ENCODE measurements at regions not wholly inside any gene's neighbourhood (a gene's known extent, or its start where the extent isn't known, plus 50 kb on each side); places are given as distances from the start of the nearest gene placed in this dataset.
"Not testable (repeated sequence)": the region's sequence is repeated elsewhere in the genome, so short reads cannot be mapped to it uniquely, and the experiment has no call there.

DNA sequence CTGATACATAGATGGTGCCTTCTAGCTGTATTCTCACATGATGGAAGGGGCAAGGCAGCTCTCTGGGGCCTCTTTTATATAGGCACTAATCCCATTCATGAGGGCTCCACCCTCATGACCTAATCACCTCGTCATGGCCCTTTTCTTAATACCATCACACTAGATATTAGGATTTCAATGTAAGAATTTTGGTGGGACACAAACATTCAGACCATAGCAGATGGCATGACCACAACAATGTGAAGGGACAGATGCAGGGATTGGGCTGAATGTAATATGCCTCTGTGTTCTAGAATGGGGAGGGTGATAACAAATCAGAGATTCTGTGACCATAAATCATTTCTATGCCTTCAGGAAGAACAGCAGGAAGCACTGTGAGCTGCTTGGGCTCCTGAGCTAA is 145.8 kb downstream of the LCA5 start:
- peak in 1 of 2 experiments; percentile 4 for DNase-seq

DNA sequence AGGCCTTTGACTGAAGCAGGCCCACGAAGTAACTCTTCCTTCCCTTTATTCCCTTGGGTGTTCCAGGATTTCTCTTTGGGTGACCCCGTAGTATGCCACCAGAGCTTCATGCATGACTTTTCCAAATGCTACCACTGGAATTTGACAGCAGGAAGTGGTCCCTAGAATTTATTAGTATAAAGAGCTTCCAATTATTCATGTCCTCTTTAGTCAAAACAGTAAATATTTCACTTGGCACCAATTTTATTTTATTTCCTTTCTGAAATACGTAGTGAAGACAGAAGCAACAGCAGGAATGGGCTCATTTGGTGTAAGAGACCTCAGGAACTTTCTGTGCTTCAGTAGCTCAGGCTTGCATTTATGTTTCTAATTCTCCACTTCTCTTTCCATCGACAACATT is 151.3 kb downstream of the LCA5 start:
- DNase-seq, result no peak

DNA sequence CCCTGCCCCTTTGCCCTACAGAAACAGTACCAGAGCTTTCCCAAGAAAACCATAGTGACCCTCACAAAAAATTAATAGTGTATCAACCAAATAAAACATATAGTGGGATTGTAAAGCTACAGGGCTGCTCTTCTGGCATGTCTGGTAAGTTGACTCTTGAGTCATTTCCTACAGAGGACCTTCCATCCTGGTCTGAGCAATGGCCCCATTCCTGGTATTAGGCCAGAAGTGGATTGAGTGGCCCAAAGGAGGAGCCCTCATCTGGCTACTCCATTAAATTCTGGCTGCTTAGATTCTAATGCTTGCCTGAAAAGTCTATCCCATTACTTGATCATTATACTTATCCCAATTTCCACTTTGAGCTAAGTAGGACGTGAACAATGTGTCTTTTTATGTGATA is 150.9 kb upstream of the HMGN3 start:
- DNase-seq, result peak in 1 of 2 experiments; percentile 10

DNA sequence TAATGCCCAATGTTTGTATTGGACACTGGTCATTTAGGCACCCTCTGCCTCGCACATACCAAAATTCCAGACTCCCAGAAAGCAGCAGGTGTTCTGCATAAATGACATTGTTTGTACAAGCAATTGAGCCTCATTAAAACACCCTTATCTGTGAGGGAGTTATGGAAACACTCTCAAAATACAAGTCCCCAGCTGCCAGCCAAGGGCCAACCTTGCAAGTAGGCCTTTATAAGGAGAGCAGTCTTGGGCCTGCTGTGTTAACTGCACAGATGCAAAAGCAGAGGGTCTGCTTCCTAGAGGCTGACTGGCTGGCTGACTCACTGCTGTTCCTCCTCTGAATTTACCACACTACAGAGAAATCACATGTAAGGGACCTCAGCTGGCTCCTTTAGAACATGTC is 150.4 kb upstream of the HMGN3 start:
- DNase-seq, result peak; percentile 95 to 99

DNA sequence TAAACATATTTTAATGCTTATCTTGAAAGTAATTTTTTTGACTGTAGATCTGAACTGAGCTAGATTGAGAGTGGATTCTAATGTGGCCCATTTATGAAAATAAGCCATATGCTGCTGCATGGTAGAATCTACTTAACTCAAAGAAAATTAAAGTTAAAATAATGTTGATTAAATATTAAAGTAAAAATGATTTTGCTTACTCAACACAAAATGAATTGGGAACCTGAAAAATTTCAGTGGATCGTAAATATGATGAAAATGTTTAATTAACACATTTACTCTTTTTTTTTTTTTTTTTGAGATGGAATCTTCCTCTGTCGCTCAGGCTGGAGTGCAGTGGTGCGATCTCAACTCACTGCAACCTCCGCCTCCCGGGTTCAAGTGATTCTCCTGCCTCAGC is 144.5 kb upstream of the HMGN3 start:
- DNase-seq, result no peak

- DNase-seq, result no peak
Measured at GRCh38 chr6:79377888-79378348, 143.4 kb upstream of the HMGN3 start.

- no peak for DNase-seq
Measured at GRCh38 chr6:79377047-79377446, 142.6 kb upstream of the HMGN3 start.

GRCh38 chr6:79375635-79376337 is 141.3 kb upstream of the HMGN3 start:
- DNase-seq, result no peak

- no peak for DNase-seq
Measured at GRCh38 chr6:79374308-79374707, 139.8 kb upstream of the HMGN3 start.

DNA sequence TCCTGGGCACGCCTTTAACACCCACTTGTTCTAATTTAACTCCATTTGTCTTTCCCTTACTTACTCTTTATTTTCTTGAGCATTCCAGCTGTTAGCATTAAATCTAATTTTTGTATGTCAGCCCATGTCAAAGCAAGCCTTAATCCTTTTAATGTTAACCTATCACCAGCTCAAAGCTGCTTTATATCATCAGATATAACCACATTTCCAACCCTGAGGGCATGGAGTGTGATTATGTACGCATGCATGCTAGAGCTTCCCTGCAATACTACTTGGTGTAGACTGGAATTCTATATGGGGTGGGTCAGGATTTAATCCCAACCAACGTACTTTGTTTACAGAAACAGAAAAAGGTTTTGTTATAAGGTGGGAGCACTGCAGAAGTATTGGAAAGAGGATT is 139.4 kb upstream of the HMGN3 start:
- peak in 1 of 2 experiments; percentile 33 for DNase-seq

- no peak for DNase-seq
Measured at GRCh38 chr6:79373246-79373645, 138.8 kb upstream of the HMGN3 start.

DNA sequence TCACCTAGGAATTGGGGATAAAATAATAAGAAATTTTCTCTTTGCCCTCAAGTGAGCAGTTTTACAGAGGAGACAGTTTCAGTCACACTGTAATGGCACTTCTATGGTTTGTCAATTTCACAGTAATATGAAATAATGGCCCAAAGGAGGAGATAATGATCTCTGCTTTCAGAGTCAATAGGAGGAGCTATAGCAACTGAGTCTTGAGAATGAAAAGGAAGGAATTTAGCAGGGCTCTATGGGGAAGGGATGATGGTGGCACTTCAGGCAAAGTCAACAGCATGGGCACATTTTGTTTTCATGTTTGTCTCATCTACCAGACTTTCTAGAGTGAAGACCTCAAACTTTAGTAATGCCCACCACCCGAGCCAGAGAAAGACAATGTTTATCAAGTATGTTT is 138.3 kb upstream of the HMGN3 start:
- no peak for DNase-seq

- no peak for DNase-seq
Measured at GRCh38 chr6:79369026-79369425, 134.5 kb upstream of the HMGN3 start.

DNA sequence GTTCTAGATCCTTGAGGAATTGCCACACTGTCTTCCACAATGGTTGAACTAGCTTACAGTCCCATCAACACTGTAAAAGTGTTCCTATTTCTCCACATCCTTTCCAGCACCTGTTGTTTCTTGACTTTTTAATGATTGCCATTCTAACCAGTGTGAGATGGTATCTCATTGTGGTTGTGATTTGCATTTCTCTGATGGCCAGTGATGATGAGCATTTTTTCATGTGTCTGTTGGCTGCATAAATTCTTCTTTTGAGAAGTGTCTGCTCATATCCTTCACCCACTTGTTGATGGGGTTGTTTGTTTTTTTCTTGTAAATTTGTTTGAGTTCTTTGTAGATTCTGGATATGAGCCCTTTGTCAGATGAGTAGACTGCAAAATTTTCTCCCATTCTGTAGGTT is 129.0 kb upstream of the HMGN3 start:
- DNase-seq, result not testable (repeated sequence)

- not testable (repeated sequence) for DNase-seq
Measured at GRCh38 chr6:79361074-79361473, 126.6 kb upstream of the HMGN3 start.

DNA sequence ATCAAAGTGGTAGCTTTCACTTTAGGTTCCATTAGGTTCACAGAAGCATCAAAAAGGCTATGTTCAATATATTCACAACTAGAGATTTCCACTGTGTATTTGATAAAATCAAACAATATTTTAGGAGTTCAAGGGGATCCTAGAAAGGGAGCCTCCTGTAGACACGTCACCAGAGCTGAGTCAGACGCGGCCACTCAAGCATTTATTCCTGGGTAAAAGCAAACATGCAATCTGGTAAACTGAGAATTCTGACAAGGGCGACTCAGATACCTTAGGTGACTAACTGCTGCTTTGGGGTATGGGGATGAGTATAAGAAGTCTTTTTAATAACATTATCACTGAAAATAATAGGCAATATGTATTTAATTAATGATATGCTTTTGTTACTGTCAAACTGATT is 118.7 kb upstream of the HMGN3 start:
- DNase-seq, result no peak

GRCh38 chr6:79338493-79338892 is 104.0 kb upstream of the HMGN3 start:
- no peak for DNase-seq

DNA sequence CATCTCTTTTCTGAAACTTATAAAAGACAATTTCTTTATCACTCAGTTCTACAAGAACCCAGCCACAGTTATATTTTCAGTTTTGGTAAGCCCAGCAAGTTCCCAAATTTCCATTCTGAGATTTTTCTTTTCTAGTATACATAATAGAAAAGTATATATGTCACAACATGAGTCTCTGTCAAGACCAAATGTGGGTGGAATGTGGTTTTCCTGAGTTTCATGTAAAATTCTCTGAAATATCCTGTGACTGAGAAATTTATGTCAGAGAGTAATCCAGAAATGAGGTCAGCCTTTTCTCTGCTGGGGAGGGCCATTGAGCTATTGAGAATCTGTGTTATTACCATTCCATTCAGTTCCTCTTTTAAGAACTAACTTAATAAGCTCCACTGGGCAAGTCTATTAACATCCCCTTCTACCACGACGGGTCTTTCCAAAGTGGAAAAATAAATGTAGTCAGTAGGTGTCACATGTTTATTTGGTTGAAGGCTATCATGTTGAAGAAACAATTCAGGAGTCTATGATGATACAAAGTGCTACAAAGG is 100.7 kb upstream of the HMGN3 start:
- no peak for DNase-seq

DNA sequence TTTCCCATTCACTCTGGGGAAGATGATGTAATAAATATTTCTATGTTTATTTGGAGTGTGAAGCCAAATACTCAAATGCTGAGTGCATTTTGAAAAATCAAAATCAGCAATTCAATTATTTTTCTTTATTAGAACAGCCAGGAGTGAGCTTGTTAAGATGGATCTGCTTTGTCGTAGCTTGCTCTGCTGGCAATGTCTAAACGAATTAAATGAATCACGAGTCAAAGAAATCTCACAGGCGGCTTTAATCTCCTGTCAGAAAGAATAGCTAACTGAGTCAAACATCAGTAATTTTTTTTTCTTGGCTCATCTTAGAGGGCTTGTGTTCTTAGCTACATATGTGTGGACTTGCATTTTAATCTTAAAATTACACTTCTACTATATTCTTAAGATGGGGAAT is 100.2 kb upstream of the HMGN3 start:
- no peak for DNase-seq

GRCh38 chr6:79330704-79331103 is 96.2 kb upstream of the HMGN3 start:
- DNase-seq, result no peak

DNA sequence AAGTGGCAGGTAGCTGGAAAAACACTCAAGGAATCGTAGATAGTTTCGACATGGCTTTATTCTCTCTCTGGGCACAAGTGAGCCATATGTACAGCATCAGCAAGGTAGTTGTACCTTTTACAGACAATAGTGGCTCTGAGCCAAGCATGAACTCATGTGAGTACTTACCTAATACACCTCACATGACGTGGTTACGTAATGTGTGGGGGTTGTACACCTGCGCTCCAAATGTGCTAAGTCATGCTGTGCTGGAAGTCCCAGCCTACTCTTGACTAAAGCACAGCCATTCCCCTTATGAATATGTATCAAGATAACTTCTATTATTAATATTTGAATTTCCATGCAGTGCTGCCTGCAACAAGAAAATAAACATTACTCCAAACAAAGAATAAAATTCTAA is 78.8 kb upstream of the HMGN3 start:
- no peak for DNase-seq

DNA sequence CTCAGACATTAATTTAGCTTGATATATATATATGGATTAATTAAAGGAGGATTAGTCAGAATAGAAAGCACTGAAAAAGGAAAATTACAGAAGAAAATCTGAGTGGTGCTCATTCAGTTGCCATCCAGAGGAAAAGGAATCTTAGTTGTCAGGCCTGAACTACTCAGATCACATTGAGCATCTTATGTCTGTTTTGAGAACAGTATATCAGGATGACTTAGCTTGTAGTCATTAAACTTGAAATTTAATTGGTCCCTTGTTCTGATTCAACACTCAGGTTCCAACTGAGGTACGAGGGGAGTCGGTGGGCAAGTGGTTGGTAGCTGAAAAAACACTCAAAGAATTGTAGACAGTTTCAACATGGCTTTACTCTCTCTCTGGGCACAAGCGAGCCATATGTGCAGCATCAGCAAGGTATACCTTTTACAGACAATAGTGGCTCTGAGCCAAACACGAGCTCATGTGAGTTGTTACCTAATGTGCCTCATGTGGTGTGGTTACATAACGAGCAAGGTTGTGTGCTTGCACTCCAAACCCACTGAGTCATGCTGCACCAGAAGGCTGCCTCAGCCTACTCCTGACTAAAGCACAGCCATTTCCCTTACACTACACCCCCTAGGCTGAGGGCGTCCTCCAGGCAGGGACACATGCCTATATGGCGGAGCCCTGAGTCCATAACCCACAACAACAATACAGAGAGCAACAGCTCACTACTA is 73.0 kb upstream of the HMGN3 start:
- no peak for DNase-seq

- no peak for DNase-seq
Measured at GRCh38 chr6:79305020-79305419, 70.5 kb upstream of the HMGN3 start.

DNA sequence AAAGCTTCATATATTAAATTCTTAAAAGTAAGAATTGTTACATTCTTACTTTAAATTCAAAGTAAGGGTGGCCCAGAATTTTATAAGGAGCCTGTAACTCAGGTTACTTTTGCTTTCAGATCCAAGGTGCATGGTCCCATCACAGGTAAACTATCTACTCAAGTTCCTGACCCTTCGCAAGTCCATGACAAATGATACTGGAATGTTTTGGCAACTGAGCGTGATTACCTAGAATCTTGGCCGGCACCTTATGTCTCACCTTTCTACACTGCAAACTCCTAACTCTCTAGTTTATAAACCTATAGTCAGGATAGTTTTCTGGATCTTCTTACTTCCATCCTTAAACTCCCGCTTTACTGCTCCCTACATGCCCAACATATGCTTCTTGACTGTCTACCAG is 67.9 kb upstream of the HMGN3 start:
- no peak for DNase-seq
